ENCODE measurements at regions not wholly inside any gene's neighbourhood (a gene's known extent, or its start where the extent isn't known, plus 50 kb on each side); places are given as distances from the start of the nearest gene placed in this dataset.

- no peak for TF ChIP-seq POLR2AphosphoS5 (IDR thresholded peaks at IDR 0.05)
- TF ChIP-seq, protein P1, sequence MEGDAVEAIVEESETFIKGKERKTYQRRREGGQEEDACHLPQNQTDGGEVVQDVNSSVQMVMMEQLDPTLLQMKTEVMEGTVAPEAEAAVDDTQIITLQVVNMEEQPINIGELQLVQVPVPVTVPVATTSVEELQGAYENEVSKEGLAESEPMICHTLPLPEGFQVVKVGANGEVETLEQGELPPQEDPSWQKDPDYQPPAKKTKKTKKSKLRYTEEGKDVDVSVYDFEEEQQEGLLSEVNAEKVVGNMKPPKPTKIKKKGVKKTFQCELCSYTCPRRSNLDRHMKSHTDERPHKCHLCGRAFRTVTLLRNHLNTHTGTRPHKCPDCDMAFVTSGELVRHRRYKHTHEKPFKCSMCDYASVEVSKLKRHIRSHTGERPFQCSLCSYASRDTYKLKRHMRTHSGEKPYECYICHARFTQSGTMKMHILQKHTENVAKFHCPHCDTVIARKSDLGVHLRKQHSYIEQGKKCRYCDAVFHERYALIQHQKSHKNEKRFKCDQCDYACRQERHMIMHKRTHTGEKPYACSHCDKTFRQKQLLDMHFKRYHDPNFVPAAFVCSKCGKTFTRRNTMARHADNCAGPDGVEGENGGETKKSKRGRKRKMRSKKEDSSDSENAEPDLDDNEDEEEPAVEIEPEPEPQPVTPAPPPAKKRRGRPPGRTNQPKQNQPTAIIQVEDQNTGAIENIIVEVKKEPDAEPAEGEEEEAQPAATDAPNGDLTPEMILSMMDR (IDR thresholded peaks at IDR 0.05), result no peak
- no peak for TF ChIP-seq POLR2A (IDR thresholded peaks at IDR 0.05; ENCODE audit: low read depth)
- TF ChIP-seq EP300 (IDR thresholded peaks at IDR 0.05), result no peak
Measured at GRCh38 chr4:27714073-27714472, 853.4 kb downstream of the STIM2 start.

All from esophagus muscularis mucosa (tissue), 4 donors.